Tibial artery (tissue), 4 donors: ENCODE measurements at regions not wholly inside any gene's neighbourhood (a gene's known extent, or its start where the extent isn't known, plus 50 kb on each side); places are given as distances from the start of the nearest gene placed in this dataset.
A peak's percentile ranks its signal among the peaks of the same experiment; 100 is the strongest.

ENCODE experiments used
- DNase-seq, 2 donors: peaks; one replicate each; pipeline ENCODE4 v3.0.0-alpha.2; 2019
- H3K27ac ChIP-seq, 2 donors: fragments of 200-600 bp; sonication (generic) in 1 of 2; 1 replicate in 1 of 2; 2 replicates in 1 of 2; pipeline ENCODE4 v1.5.1; 2018 to 2019; ENCODE audit warnings: mild to moderate bottlenecking in 1 of 2
- H3K27me3 ChIP-seq, 2 donors: fragments of 200-600 bp; sonication (generic) in 1 of 2; one replicate each; pipeline versions ENCODE4 v1.5.1 to v1.6.0; 2016 to 2019
- H3K36me3 ChIP-seq, 3 donors: fragments of 200-600 bp; sonication (generic) in 2 of 3; one replicate each; pipeline ENCODE4 v1.5.1; 2016 to 2019; ENCODE audit warnings: mild to moderate bottlenecking in 2 of 3
- H3K4me1 ChIP-seq, 4 donors: fragments of 200-600 bp; sonication (generic) in 2 of 4; 1 replicate in 3 of 4; 2 replicates in 1 of 4; pipeline ENCODE4 v1.5.1; 2016 to 2019
- H3K4me3 ChIP-seq, 2 donors: fragments of 200-600 bp; sonication (generic) in 1 of 2; 1 replicate in 1 of 2; 2 replicates in 1 of 2; pipeline ENCODE4 v1.5.1; 2018 to 2019; ENCODE audit warnings: mild to moderate bottlenecking in 2 of 2
- H3K9me3 ChIP-seq, 3 donors: fragments of 200-600 bp; sonication (generic) in 1 of 3; one replicate each; pipeline ENCODE4 v1.5.1; 2016 to 2019
- CTCF ChIP-seq, 2 experiments: fragments of 200-600 bp in 1 of 2; fragments of 450-650 bp in 1 of 2; IDR thresholded peaks; one replicate each; pipeline ENCODE4 v1.5.1; 2017 to 2019; ENCODE audit warnings: antibody characterized with exemption in 2 of 2, mild to moderate bottlenecking in 1 of 2, moderate library complexity in 1 of 2
- intact Hi-C: fragments of 100-400 bp; cut with DNase I; formaldehyde crosslinking; loops from one replicate; pipeline ENCODE4 v1.15.0; 2023; ENCODE audit warnings: low total_unique reads

GRCh38 chr2:217394510-217395351 is 534.9 kb upstream of the TNP1 start:
- Histone ChIP-seq H3K4me3 (no peak overlapping the region), H3K9me3 (peaks cover 0 to 8% (median 3%) of the 10 kb centered on the region in 3 donors), H3K27ac (peak overlapping the region in 1 of 2 donors; percentile 21), H3K36me3 (no peaks in the 10 kb centered on the region), H3K27me3 (no peaks in the 10 kb centered on the region), H3K4me1 (peaks cover 0 to 61% (median 34%) of the 10 kb centered on the region in 4 donors)
- no peak for DNase-seq
- intact Hi-C loops, result no loop called here
- no peak for TF ChIP-seq CTCF (IDR thresholded peaks at IDR 0.05)

- H3K27ac ChIP-seq, result peak overlapping the region; percentile 49 to 68
- peaks cover 0 to 51% (median 34%) of the 10 kb centered on the region in 4 donors for H3K4me1 ChIP-seq
- H3K4me3 ChIP-seq, result no peak overlapping the region
- intact Hi-C loops, result no loop called here
- H3K9me3 ChIP-seq, result peaks cover 0 to 8% (median 3%) of the 10 kb centered on the region in 3 donors
- no peaks in the 10 kb centered on the region for H3K27me3 ChIP-seq
- DNase-seq, result peak; percentile 79 to 94
- H3K36me3 ChIP-seq, result no peaks in the 10 kb centered on the region
- no peak for TF ChIP-seq CTCF (IDR thresholded peaks at IDR 0.05)
Observed at GRCh38 chr2:217393585-217394032, 533.7 kb upstream of the TNP1 start.

- no peak for TF ChIP-seq CTCF (IDR thresholded peaks at IDR 0.05)
- no peaks in the 10 kb centered on the region for H3K27me3 ChIP-seq
- peaks cover 0 to 56% (median 34%) of the 10 kb centered on the region in 4 donors for H3K4me1 ChIP-seq
- peak in 1 of 2 donors; percentile 38 for DNase-seq
- peak overlapping the region; percentile 49 to 68 for H3K27ac ChIP-seq
- no peak overlapping the region for H3K4me3 ChIP-seq
- H3K9me3 ChIP-seq, result peaks cover 0 to 8% (median 3%) of the 10 kb centered on the region in 3 donors
- intact Hi-C loops, result no loop called here
- H3K36me3 ChIP-seq, result no peaks in the 10 kb centered on the region
Observed at GRCh38 chr2:217392930-217393584, 533.2 kb upstream of the TNP1 start.

GRCh38 chr2:217387776-217388387 is 528.0 kb upstream of the TNP1 start:
- peak overlapping the region in 1 of 2 donors; percentile 26 for H3K27ac ChIP-seq

More at GRCh38 chr2:217387776-217388387, 528.0 kb upstream of the TNP1 start:
- intact Hi-C loops, result no loop called here
- Histone ChIP-seq H3K36me3 (no peaks in the 10 kb centered on the region), H3K4me3 (no peak overlapping the region), H3K4me1 (peaks cover 0 to 47% (median 12%) of the 10 kb centered on the region in 4 donors), H3K27me3 (no peaks in the 10 kb centered on the region), H3K9me3 (peaks cover 0 to 8% (median 3%) of the 10 kb centered on the region in 3 donors)
- no peak for DNase-seq
- no peak for TF ChIP-seq CTCF (IDR thresholded peaks at IDR 0.05)
